ENCODE measurements at regions not wholly inside any gene's neighbourhood (a gene's known extent, or its start where the extent isn't known, plus 50 kb on each side); places are given as distances from the start of the nearest gene placed in this dataset.

- H3K9me3 Mint-ChIP-seq: peaks cover 0 to 10% (median 6%) of the 10 kb centered on the region in 6 donors
- H3K4me1 Mint-ChIP-seq: no peaks in the 10 kb centered on the region
- H3K4me3 Mint-ChIP-seq: no peak overlapping the region
- no peak overlapping the region for H3K27ac Mint-ChIP-seq
- no peaks in the 10 kb centered on the region for H3K36me3 Mint-ChIP-seq
- DNase-seq: no peak
- H3K27me3 Mint-ChIP-seq (ENCODE audit: low read depth in 3 of 3): peaks cover 0 to 4% (median 0%) of the 10 kb centered on the region in 3 donors
Measured at GRCh38 chr11:101775033-101775432, 139.8 kb upstream of the CEP126 start.

GRCh38 chr11:101770648-101771047, 144.2 kb upstream of the CEP126 start:
- Mint-ChIP-seq H3K4me1 (no peaks in the 10 kb centered on the region), H3K27ac (no peak overlapping the region), H3K27me3 (ENCODE audit: low read depth in 3 of 3) (peaks cover 0 to 4% (median 0%) of the 10 kb centered on the region in 3 donors), H3K36me3 (no peaks in the 10 kb centered on the region), H3K4me3 (no peak overlapping the region), H3K9me3 (peaks cover 0 to 25% (median 8%) of the 10 kb centered on the region in 6 donors)
- DNase-seq: no peak

GRCh38 chr11:101765932-101766331, 148.9 kb upstream of the CEP126 start:
- no peak overlapping the region for H3K27ac Mint-ChIP-seq
- no peak for DNase-seq
- no peak overlapping the region for H3K4me3 Mint-ChIP-seq
- peaks cover 0 to 25% (median 10%) of the 10 kb centered on the region in 6 donors for H3K9me3 Mint-ChIP-seq
- no peaks in the 10 kb centered on the region for H3K4me1 Mint-ChIP-seq
- H3K36me3 Mint-ChIP-seq: no peaks in the 10 kb centered on the region
- H3K27me3 Mint-ChIP-seq (ENCODE audit: low read depth in 3 of 3): no peaks in the 10 kb centered on the region

- Mint-ChIP-seq H3K36me3 (no peaks in the 10 kb centered on the region), H3K9me3 (peaks cover 0 to 7% (median 0%) of the 10 kb centered on the region in 6 donors), H3K27me3 (ENCODE audit: low read depth in 3 of 3) (no peaks in the 10 kb centered on the region), H3K4me1 (no peaks in the 10 kb centered on the region), H3K27ac (no peak overlapping the region), H3K4me3 (no peak overlapping the region)
- DNase-seq: no peak
Measured at GRCh38 chr11:101759771-101760450, 154.9 kb upstream of the CEP126 start.

- H3K4me1 Mint-ChIP-seq: no peaks in the 10 kb centered on the region
- H3K27me3 Mint-ChIP-seq (ENCODE audit: low read depth in 3 of 3): no peaks in the 10 kb centered on the region
- DNase-seq: no peak
- no peak overlapping the region for H3K27ac Mint-ChIP-seq
- H3K9me3 Mint-ChIP-seq: peaks cover 0 to 7% (median 1%) of the 10 kb centered on the region in 6 donors
- no peak overlapping the region for H3K4me3 Mint-ChIP-seq
- no peaks in the 10 kb centered on the region for H3K36me3 Mint-ChIP-seq
Measured at GRCh38 chr11:101757741-101758140, 157.1 kb upstream of the CEP126 start.

GRCh38 chr11:101748572-101749344, 165.0 kb upstream of the TRPC6 start:
- H3K9me3 Mint-ChIP-seq: peaks cover 0 to 4% (median 1%) of the 10 kb centered on the region in 6 donors
- no peak overlapping the region for H3K27ac Mint-ChIP-seq
- H3K27me3 Mint-ChIP-seq (ENCODE audit: low read depth in 3 of 3): no peaks in the 10 kb centered on the region
- no peak overlapping the region for H3K4me3 Mint-ChIP-seq
- no peaks in the 10 kb centered on the region for H3K4me1 Mint-ChIP-seq
- H3K36me3 Mint-ChIP-seq: no peaks in the 10 kb centered on the region
- DNase-seq: no peak

GRCh38 chr11:101745756-101746155, 161.9 kb upstream of the TRPC6 start:
- Mint-ChIP-seq H3K27me3 (ENCODE audit: low read depth in 3 of 3) (no peaks in the 10 kb centered on the region), H3K36me3 (no peaks in the 10 kb centered on the region), H3K9me3 (peaks cover 0 to 5% (median 0%) of the 10 kb centered on the region in 6 donors), H3K4me3 (no peak overlapping the region), H3K4me1 (no peaks in the 10 kb centered on the region), H3K27ac (no peak overlapping the region)
- no peak for DNase-seq

- Mint-ChIP-seq H3K27ac (no peak overlapping the region), H3K9me3 (peaks cover 0 to 5% (median 0%) of the 10 kb centered on the region in 6 donors), H3K36me3 (no peaks in the 10 kb centered on the region), H3K27me3 (ENCODE audit: low read depth in 3 of 3) (no peaks in the 10 kb centered on the region), H3K4me3 (no peak overlapping the region), H3K4me1 (no peaks in the 10 kb centered on the region)
- no peak for DNase-seq
Measured at GRCh38 chr11:101743828-101744227, 160.0 kb upstream of the TRPC6 start.

- no peaks in the 10 kb centered on the region for H3K4me1 Mint-ChIP-seq
- DNase-seq: no peak
- H3K36me3 Mint-ChIP-seq: no peaks in the 10 kb centered on the region
- no peak overlapping the region for H3K27ac Mint-ChIP-seq
- H3K9me3 Mint-ChIP-seq: peaks cover 0 to 5% (median 0%) of the 10 kb centered on the region in 6 donors
- H3K27me3 Mint-ChIP-seq (ENCODE audit: low read depth in 3 of 3): no peaks in the 10 kb centered on the region
- no peak overlapping the region for H3K4me3 Mint-ChIP-seq
Measured at GRCh38 chr11:101741479-101742175, 157.8 kb upstream of the TRPC6 start.

- no peaks in the 10 kb centered on the region for H3K27me3 Mint-ChIP-seq (ENCODE audit: low read depth in 3 of 3)
- H3K27ac Mint-ChIP-seq: no peak overlapping the region
- H3K4me3 Mint-ChIP-seq: no peak overlapping the region
- H3K4me1 Mint-ChIP-seq: no peaks in the 10 kb centered on the region
- H3K9me3 Mint-ChIP-seq: peaks cover 0 to 5% (median 0%) of the 10 kb centered on the region in 6 donors
- no peaks in the 10 kb centered on the region for H3K36me3 Mint-ChIP-seq
- DNase-seq: no peak
Measured at GRCh38 chr11:101741061-101741460, 157.3 kb upstream of the TRPC6 start.

- no peak for DNase-seq
- peaks cover 0 to 5% (median 0%) of the 10 kb centered on the region in 6 donors for H3K9me3 Mint-ChIP-seq
- no peak overlapping the region for H3K4me3 Mint-ChIP-seq
- no peaks in the 10 kb centered on the region for H3K36me3 Mint-ChIP-seq
- H3K4me1 Mint-ChIP-seq: no peaks in the 10 kb centered on the region
- H3K27me3 Mint-ChIP-seq (ENCODE audit: low read depth in 3 of 3): peaks cover 0 to under 1% (median 0%) of the 10 kb centered on the region in 3 donors
- no peak overlapping the region for H3K27ac Mint-ChIP-seq
Measured at GRCh38 chr11:101738452-101738851, 154.6 kb upstream of the TRPC6 start.

- no peak overlapping the region for H3K4me3 Mint-ChIP-seq
- no peaks in the 10 kb centered on the region for H3K36me3 Mint-ChIP-seq
- DNase-seq: no peak
- H3K27ac Mint-ChIP-seq: no peak overlapping the region
- peaks cover 0 to 2% (median 0%) of the 10 kb centered on the region in 6 donors for H3K9me3 Mint-ChIP-seq
- no peaks in the 10 kb centered on the region for H3K4me1 Mint-ChIP-seq
- peaks cover 0 to 3% (median 0%) of the 10 kb centered on the region in 3 donors for H3K27me3 Mint-ChIP-seq (ENCODE audit: low read depth in 3 of 3)
Measured at GRCh38 chr11:101729406-101730078, 145.7 kb upstream of the TRPC6 start.

GRCh38 chr11:101727451-101727850, 143.6 kb upstream of the TRPC6 start:
- Mint-ChIP-seq H3K36me3 (no peaks in the 10 kb centered on the region), H3K4me1 (no peaks in the 10 kb centered on the region), H3K9me3 (peaks cover 0 to 3% (median 0%) of the 10 kb centered on the region in 6 donors), H3K27me3 (ENCODE audit: low read depth in 3 of 3) (peaks cover 0 to 2% (median 0%) of the 10 kb centered on the region in 3 donors), H3K4me3 (no peak overlapping the region), H3K27ac (no peak overlapping the region)
- no peak for DNase-seq
